Brain microvascular endothelial cell (primary cell): ENCODE measurements at regions not wholly inside any gene's neighbourhood (a gene's known extent, or its start where the extent isn't known, plus 50 kb on each side); places are given as distances from the start of the nearest gene placed in this dataset.

ENCODE experiments used
- DNase-seq: peaks from one replicate; pipeline ENCODE4 v3.0.0-alpha.2; 2020
- H3K27ac ChIP-seq: fragments of 250-450 bp; sonication (Bioruptor Pico); 2 replicates; pipeline ENCODE4 v1.5.1; 2020; ENCODE audit warnings: mild to moderate bottlenecking, moderate library complexity
- H3K27me3 ChIP-seq: fragments of 250-450 bp; sonication (Bioruptor Pico); replicated peaks from 2 replicates; pipeline ENCODE4 v1.5.1; 2020; ENCODE audit warnings: mild to moderate bottlenecking
- H3K36me3 ChIP-seq: fragments of 250-450 bp; sonication (Bioruptor Pico); replicated peaks from 2 replicates; pipeline ENCODE4 v1.5.1; 2020; ENCODE audit warnings: mild to moderate bottlenecking
- H3K4me3 ChIP-seq: 2 replicates; pipeline ENCODE4 v1.5.1; 2011; ENCODE audit warnings: low read depth, mild to moderate bottlenecking, control low read depth, low read length, moderate library complexity
- CTCF ChIP-seq: IDR thresholded peaks from 2 replicates; pipeline ENCODE4 v1.5.1; 2011; ENCODE audit warnings: low read depth, mild to moderate bottlenecking, moderate library complexity, low read length, control low read depth, inconsistent platforms; ENCODE audit errors: missing control alignments
- in situ Hi-C: cut with HindIII; loops from 2 replicates; pipeline ENCODE4 v1.10.0; 2017; ENCODE audit warnings: low sequenced_read_pairs, low pct_ligation_motif_present

DNA sequence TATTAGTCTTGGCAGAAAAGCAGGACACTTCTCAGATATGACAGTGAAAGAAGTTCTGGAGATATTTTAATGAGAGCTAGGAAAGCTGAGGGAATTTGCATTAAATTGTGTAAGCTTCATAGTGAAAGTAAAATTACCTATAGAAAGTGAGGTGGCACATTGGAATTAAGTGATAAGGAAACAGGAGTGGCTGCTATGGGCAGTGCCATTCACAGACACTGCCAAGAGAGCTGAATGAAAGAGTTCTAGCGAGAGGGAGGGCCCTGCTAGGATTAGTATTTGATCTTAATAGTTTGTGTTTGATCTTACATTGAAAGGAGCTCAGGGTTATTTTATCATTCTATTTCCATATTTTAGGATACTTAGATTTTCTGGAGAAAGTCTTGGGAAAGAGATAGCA, 351.9 kb downstream of the DDX10 start:
- in situ Hi-C loops = no loop called here
- Histone ChIP-seq H3K27ac (no peak overlapping the region), H3K27me3 (no peaks in the 10 kb centered on the region), H3K36me3 (no peaks in the 10 kb centered on the region), H3K4me3 (no peak overlapping the region)
- DNase-seq = no peak
- TF ChIP-seq CTCF = no peak

DNA sequence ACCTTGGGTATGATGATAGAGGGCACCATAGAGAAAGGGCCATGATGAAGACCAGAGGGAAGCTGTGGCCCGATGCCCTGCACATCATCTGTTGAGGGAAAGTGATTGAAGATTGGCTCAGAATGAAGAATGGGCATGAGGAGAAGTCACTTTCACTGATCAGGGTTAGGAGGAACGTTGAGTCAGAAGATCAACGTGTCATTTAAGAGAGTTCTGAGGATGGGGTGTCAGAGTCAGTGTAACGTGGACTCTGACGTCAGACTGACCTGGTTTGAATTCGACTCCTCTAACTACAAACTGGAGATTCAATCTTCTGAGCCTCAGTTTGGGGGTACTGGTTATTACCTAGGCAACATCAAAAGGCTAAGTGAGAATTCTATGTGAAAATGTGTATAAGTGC, 352.6 kb downstream of the DDX10 start:
- TF ChIP-seq CTCF = no peak
- H3K27me3 ChIP-seq = no peaks in the 10 kb centered on the region
- H3K27ac ChIP-seq = no peak overlapping the region
- H3K4me3 ChIP-seq = no peak overlapping the region
- no peaks in the 10 kb centered on the region for H3K36me3 ChIP-seq
- in situ Hi-C loops = no loop called here
- DNase-seq = no peak

DNA sequence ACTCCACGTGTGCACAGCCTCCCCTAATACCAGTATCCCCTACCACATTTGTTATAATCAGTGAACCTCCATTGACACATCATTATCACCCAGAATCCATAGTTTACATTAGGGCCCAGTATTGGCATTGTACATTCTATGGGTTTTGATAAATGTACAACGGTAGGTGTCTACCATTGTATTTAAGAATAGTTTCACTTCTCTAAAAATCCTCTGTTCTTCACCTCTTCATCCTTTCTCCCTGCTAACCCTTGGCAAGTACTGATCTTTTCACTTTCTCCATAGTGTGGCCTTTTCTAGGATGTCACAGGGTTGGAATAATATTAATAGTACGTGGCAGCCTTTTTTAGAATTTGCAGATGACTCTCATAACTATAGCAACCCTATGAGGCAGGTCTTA, 353.8 kb downstream of the DDX10 start:
- Histone ChIP-seq H3K36me3 (no peaks in the 10 kb centered on the region), H3K27me3 (no peaks in the 10 kb centered on the region), H3K27ac (no peak overlapping the region), H3K4me3 (no peak overlapping the region)
- no peak for TF ChIP-seq CTCF
- in situ Hi-C loops = no loop called here
- DNase-seq = no peak

DNA sequence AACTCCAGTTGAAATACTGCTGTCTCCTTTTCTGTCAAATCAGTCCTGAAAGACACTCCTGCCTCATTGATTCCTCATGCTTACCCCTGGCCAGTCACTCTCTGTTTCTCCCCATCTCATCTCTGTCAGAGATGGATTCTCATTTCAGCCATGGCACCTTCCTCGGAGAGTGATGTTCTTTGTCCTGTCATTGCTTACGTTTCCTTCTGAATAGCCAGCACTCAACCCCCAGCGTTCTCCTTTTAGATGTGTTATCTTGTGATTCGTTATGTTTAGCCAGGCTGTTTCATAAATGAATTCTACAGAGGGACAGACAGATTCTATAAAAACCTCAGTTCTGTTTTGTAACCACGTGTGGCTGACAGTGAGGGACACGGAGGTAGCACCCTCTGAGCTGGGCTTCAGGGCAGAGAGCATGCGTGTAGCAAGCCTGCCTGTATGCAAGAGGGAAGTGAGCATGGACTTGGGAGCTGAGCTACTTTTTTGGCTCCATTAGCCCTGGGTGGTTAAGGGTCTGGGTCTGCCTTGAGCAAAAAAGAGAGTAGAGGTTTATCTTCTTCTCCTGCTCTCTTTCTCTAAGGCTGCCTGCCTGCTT, 354.6 kb downstream of the DDX10 start:
- Histone ChIP-seq H3K4me3 (no peak overlapping the region), H3K36me3 (no peaks in the 10 kb centered on the region), H3K27ac (no peak overlapping the region), H3K27me3 (no peaks in the 10 kb centered on the region)
- no peak for DNase-seq
- TF ChIP-seq CTCF = no peak
- in situ Hi-C loops = no loop called here

DNA sequence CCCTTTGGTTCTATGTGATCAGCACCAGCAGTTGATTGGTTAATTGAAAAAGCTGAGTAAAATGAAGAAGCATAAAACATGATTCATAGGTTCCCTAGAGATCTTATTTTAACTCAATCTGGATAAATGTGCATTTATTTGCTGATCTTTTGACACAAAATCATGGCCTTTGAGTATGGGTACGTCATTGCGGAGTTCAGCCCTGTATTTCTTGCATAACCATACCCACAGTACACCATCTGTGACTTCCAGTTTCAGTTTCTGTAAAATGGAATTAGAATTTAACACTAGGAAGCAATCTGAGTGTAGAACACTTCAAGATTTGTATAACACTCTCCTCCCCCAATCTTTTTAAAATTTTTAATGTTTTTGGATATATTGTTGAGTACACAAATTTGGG, 358.2 kb downstream of the DDX10 start:
- DNase-seq = no peak
- in situ Hi-C loops = no loop called here
- H3K27ac ChIP-seq = no peak overlapping the region
- H3K36me3 ChIP-seq = no peaks in the 10 kb centered on the region
- TF ChIP-seq CTCF = no peak
- no peak overlapping the region for H3K4me3 ChIP-seq
- no peaks in the 10 kb centered on the region for H3K27me3 ChIP-seq

DNA sequence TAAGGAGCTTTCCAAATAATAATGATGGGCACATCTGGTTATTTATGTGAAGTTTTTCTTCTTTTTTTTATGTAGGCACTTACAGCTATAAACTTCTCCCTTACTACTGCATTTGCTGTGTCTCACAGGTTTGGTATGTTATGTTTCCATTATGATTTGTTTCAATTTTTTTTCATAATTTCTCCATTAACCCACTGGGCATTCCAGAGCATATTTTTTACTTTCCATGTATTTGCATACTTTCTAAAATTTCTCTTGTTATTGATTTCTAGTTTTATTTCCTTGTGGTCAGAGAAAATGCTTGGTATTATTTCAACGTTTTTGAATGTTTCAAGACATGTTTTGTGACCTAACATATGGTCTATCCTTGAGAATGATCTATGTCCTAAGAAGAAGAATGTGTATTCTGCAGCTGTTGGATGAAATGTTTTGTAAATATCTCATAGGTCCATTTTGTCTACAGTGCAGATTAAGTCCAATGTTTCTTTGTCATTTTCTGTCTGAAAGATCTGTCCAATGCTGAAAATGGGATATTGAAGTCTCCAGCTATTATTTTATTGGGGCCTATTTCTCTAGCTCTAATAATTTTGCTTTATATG, 362.1 kb downstream of the DDX10 start:
- Histone ChIP-seq H3K4me3 (no peak overlapping the region), H3K36me3 (no peaks in the 10 kb centered on the region), H3K27me3 (no peaks in the 10 kb centered on the region), H3K27ac (no peak overlapping the region)
- no peak for DNase-seq
- in situ Hi-C loops = no loop called here
- no peak for TF ChIP-seq CTCF
